ENCODE measurements at regions not wholly inside any gene's neighbourhood (a gene's known extent, or its start where the extent isn't known, plus 50 kb on each side); places are given as distances from the start of the nearest gene placed in this dataset.

DNA sequence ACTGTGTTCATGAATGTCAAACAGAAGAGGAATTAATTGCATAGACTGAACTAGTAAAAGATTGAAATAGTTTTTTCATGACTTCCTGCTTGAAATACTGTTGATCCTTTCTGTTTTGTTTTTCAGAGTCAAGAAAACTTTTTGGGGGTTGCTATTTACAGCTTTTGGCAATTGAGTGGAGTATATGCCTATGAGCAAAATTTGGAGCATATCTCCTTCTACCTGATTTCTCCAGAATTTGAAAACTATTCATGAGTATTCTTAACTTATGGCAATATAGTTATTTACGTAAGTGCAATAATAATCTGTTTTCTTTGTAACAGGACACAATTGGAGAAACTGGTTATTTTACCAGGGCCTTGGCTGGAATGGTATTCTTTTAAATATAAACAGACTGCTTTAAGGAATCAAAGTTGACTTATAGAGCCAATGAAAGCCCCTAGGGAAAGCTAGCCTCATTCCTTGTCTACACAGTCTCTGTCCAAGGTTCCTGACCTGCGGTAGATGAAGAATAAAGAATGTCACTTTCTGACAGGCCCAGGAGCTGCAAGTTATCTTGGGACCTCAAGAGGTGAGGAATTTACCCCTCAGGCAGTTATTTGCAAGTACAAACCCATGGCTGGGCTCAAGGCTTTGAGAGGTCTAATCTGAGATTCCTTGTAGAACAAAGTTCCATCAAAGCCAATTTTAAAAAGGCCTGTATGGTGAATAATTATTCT lies 193.5 kb upstream of the NDUFV2 start:
- no peaks in the 10 kb centered on the region for H3K9me3 ChIP-seq (ENCODE audit: control insufficient read depth, insufficient read depth, low read depth, low read length)
- H3K4me1 ChIP-seq (ENCODE audit: control insufficient read depth, insufficient read depth, low read length): no peaks in the 10 kb centered on the region
- ChIA-PET CTCF (no interaction called here), POLR2A (no interaction called here)
- no peak overlapping the region for H3K27ac ChIP-seq (ENCODE audit: extremely low read depth, low read depth, low read length)
- H3K36me3 ChIP-seq (ENCODE audit: control insufficient read depth in 2 of 2, insufficient read depth in 1 of 2, low read length in 2 of 2): no peaks in the 10 kb centered on the region
- no peak overlapping the region for H3K4me3 ChIP-seq (ENCODE audit: low read depth, low read length)
- TF ChIP-seq PRDM1 (tag by site-specific recombination; IDR thresholded peaks at IDR 0.05) (no peak), ZNF248 (tag by site-specific recombination; IDR thresholded peaks at IDR 0.05) (no peak), GFI1B (tag by site-specific recombination; IDR thresholded peaks at IDR 0.05) (no peak), SP2 (tag by site-specific recombination; IDR thresholded peaks at IDR 0.05) (no peak), OVOL3 (tag by site-specific recombination; IDR thresholded peaks at IDR 0.05) (no peak), ZNF404 (tag by site-specific recombination; IDR thresholded peaks at IDR 0.05) (no peak), ZNF626 (tag by site-specific recombination; IDR thresholded peaks at IDR 0.05) (no peak), ZNF624 (tag by site-specific recombination; IDR thresholded peaks at IDR 0.05) (no peak), SP7 (tag by site-specific recombination; IDR thresholded peaks at IDR 0.05) (no peak)
- TF ChIP-seq, protein P1, sequence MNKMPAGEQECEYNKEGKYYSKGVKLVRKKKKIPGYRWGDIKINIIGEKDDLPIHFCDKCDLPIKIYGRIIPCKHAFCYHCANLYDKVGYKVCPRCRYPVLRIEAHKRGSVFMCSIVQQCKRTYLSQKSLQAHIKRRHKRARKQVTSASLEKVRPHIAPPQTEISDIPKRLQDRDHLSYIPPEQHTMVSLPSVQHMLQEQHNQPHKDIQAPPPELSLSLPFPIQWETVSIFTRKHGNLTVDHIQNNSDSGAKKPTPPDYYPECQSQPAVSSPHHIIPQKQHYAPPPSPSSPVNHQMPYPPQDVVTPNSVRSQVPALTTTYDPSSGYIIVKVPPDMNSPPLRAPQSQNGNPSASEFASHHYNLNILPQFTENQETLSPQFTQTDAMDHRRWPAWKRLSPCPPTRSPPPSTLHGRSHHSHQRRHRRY (tag by site-specific recombination; IDR thresholded peaks at IDR 0.05): no peak

- Histone ChIP-seq H3K4me1 (ENCODE audit: control insufficient read depth, insufficient read depth, low read length) (no peaks in the 10 kb centered on the region), H3K9me3 (ENCODE audit: control insufficient read depth, insufficient read depth, low read depth, low read length) (no peaks in the 10 kb centered on the region), H3K4me3 (ENCODE audit: low read depth, low read length) (no peak overlapping the region), H3K27ac (ENCODE audit: extremely low read depth, low read depth, low read length) (no peak overlapping the region), H3K36me3 (ENCODE audit: control insufficient read depth in 2 of 2, insufficient read depth in 1 of 2, low read length in 2 of 2) (no peaks in the 10 kb centered on the region)
- POLR2A ChIA-PET: no interaction called here
- CTCF ChIA-PET: interaction anchor here (0.6 to 0.7 kb wide), 3 partner anchors 14 to 510 kb away, joined by 3 read pairs; no protein-coding TSS in a partner anchor
- no peak for TF ChIP-seq ZNF221 (tag by site-specific recombination; IDR thresholded peaks at IDR 0.05; ENCODE audit: borderline replicate concordance)
- no peak for TF ChIP-seq KLF16 (tag by site-specific recombination; IDR thresholded peaks at IDR 0.05)
- TF ChIP-seq ZNF623 (tag by site-specific recombination; IDR thresholded peaks at IDR 0.05): no peak
Measured at GRCh38 chr18:8910186-8910822, 192.2 kb upstream of the NDUFV2 start.

DNA sequence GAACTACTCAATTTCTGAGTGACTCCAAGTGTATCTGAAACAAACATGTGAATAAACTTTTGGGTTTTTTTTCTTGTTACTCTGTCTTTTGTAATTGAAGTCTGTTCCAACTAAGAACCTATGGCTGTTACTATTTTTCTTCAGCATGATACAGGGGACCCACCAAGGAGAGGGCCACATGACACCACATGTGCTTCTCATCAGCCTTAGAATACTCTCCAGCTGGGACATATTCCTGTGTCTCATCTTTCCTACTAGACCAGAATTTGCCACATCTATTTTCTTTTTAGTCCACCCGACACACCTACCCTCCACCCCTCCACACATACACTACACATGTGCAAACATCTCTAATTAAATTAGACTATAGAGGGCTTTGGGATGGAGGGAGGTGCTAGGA lies 191.7 kb upstream of the NDUFV2 start:
- Histone ChIP-seq H3K9me3 (ENCODE audit: control insufficient read depth, insufficient read depth, low read depth, low read length) (no peaks in the 10 kb centered on the region), H3K4me1 (ENCODE audit: control insufficient read depth, insufficient read depth, low read length) (no peaks in the 10 kb centered on the region), H3K36me3 (ENCODE audit: control insufficient read depth in 2 of 2, insufficient read depth in 1 of 2, low read length in 2 of 2) (no peaks in the 10 kb centered on the region), H3K27ac (ENCODE audit: extremely low read depth, low read depth, low read length) (no peak overlapping the region), H3K4me3 (ENCODE audit: low read depth, low read length) (no peak overlapping the region)
- ChIA-PET POLR2A (no interaction called here), CTCF (interaction anchor here (0.6 to 0.7 kb wide), 3 partner anchors 15 to 569 kb away, joined by 3 to 4 read pairs (median 3); no protein-coding TSS in a partner anchor)
- TF ChIP-seq ZNF140 (tag by site-specific recombination; IDR thresholded peaks at IDR 0.05) (no peak), ZNF664 (tag by site-specific recombination; IDR thresholded peaks at IDR 0.05) (no peak), ZNF571 (tag by site-specific recombination; IDR thresholded peaks at IDR 0.05) (no peak), GLIS2 (tag by site-specific recombination; IDR thresholded peaks at IDR 0.05) (no peak), PRDM2 (tag by site-specific recombination; IDR thresholded peaks at IDR 0.05; ENCODE audit: borderline replicate concordance) (no peak), KLF16 (tag by site-specific recombination; IDR thresholded peaks at IDR 0.05) (no peak), ZNF133 (tag by site-specific recombination; IDR thresholded peaks at IDR 0.05) (no peak), ZNF146 (tag by site-specific recombination; IDR thresholded peaks at IDR 0.05) (no peak)
- TF ChIP-seq, protein P2, sequence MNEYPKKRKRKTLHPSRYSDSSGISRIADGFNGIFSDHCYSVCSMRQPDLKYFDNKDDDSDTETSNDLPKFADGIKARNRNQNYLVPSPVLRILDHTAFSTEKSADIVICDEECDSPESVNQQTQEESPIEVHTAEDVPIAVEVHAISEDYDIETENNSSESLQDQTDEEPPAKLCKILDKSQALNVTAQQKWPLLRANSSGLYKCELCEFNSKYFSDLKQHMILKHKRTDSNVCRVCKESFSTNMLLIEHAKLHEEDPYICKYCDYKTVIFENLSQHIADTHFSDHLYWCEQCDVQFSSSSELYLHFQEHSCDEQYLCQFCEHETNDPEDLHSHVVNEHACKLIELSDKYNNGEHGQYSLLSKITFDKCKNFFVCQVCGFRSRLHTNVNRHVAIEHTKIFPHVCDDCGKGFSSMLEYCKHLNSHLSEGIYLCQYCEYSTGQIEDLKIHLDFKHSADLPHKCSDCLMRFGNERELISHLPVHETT (tag by site-specific recombination; IDR thresholded peaks at IDR 0.05): no peak
- TF ChIP-seq, protein P3, sequence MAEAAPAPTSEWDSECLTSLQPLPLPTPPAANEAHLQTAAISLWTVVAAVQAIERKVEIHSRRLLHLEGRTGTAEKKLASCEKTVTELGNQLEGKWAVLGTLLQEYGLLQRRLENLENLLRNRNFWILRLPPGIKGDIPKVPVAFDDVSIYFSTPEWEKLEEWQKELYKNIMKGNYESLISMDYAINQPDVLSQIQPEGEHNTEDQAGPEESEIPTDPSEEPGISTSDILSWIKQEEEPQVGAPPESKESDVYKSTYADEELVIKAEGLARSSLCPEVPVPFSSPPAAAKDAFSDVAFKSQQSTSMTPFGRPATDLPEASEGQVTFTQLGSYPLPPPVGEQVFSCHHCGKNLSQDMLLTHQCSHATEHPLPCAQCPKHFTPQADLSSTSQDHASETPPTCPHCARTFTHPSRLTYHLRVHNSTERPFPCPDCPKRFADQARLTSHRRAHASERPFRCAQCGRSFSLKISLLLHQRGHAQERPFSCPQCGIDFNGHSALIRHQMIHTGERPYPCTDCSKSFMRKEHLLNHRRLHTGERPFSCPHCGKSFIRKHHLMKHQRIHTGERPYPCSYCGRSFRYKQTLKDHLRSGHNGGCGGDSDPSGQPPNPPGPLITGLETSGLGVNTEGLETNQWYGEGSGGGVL (tag by site-specific recombination; IDR thresholded peaks at IDR 0.05): no peak
